IMR-90 (cell line): ENCODE measurements at regions not wholly inside any gene's neighbourhood (a gene's known extent, or its start where the extent isn't known, plus 50 kb on each side); places are given as distances from the start of the nearest gene placed in this dataset.

Source experiments
- ATAC-seq: fragments of 200-7000 bp; cut with Tn5 transposase; 2 replicates; pipeline ENCODE4 v1.9.1; 2020; ENCODE audit warnings: low read depth, mild to moderate bottlenecking, moderate library complexity
- BruUV-seq: library from RNA; stranded (reverse); fragments of 400-500 nt; replicated peaks from 2 replicates; lab custom pipeline; 2021; lab: Mats Ljungman, UMichigan
- CTCF ChIA-PET: fragments of 300-600 bp; formaldehyde crosslinking; extraction: SDS; loops from one replicate; lab custom pipeline; 2021; ENCODE audit warnings: antibody characterized with exemption; lab: Yijun Ruan, JAX
- POLR2A ChIA-PET: fragments of 300-600 bp; sonication (Branson Sonifier 250); formaldehyde crosslinking; loops from one replicate; lab custom pipeline; 2022; ENCODE audit warnings: antibody characterized with exemption; ENCODE audit not compliant: unreplicated experiment; lab: Charles Lee
- DNase-seq: peaks from one replicate; pipeline ENCODE4 v3.0.0; 2013
- H2AFZ ChIP-seq: replicated peaks from 2 replicates; pipeline ENCODE3; 2013; ENCODE audit warnings: low read length, mild to moderate bottlenecking; ENCODE audit not compliant: poor library complexity
- H2AK5ac ChIP-seq: 2 replicates; pipeline ENCODE4 v1.6.1; 2013; ENCODE audit warnings: low read depth, low read length, inconsistent platforms
- H2AK9ac ChIP-seq: replicated peaks from 2 replicates; pipeline ENCODE3; 2013; ENCODE audit warnings: mild to moderate bottlenecking, low read depth, low read length, moderate library complexity; ENCODE audit not compliant: poor library complexity
- H2BK120ac ChIP-seq: 2 replicates; pipeline ENCODE4 v1.6.1; 2013; ENCODE audit warnings: low read depth, low read length, inconsistent platforms
- H2BK15ac ChIP-seq: 3 replicates; pipeline ENCODE4 v1.6.1; 2013; ENCODE audit warnings: low read depth, low read length, inconsistent platforms
- H2BK20ac ChIP-seq: 2 replicates; pipeline ENCODE4 v1.6.1; 2013; ENCODE audit warnings: low read depth, mild to moderate bottlenecking, inconsistent platforms, low read length, moderate library complexity
- H2BK5ac ChIP-seq: 2 replicates; pipeline ENCODE4 v1.6.1; 2013; ENCODE audit warnings: mild to moderate bottlenecking, low read depth, low read length, inconsistent platforms; ENCODE audit not compliant: poor library complexity, severe bottlenecking
- H3K14ac ChIP-seq: replicated peaks from 2 replicates; pipeline ENCODE4 v1.6.1; 2013; ENCODE audit warnings: low read depth, low read length, inconsistent platforms
- H3K18ac ChIP-seq: 2 replicates; pipeline ENCODE4 v1.6.1; 2013; ENCODE audit warnings: low read depth, low read length, control low read depth
- H3K23ac ChIP-seq: 2 replicates; pipeline ENCODE4 v1.6.1; 2013; ENCODE audit warnings: low read depth, low read length, inconsistent platforms
- H3K27ac ChIP-seq: 2 replicates; pipeline ENCODE4 v1.5.1; 2013; ENCODE audit warnings: mild to moderate bottlenecking, control low read depth, low read length; ENCODE audit not compliant: insufficient read depth
- H3K27me3 ChIP-seq: 2 replicates; pipeline ENCODE4 v1.6.1; 2013; ENCODE audit warnings: low read length; ENCODE audit not compliant: control insufficient read depth, insufficient read depth
- H3K36me3 ChIP-seq: 2 replicates; pipeline ENCODE4 v1.6.1; 2013; ENCODE audit warnings: low read length, mixed read lengths; ENCODE audit not compliant: control insufficient read depth, insufficient read depth
- H3K4ac ChIP-seq: 2 replicates; pipeline ENCODE4 v1.6.1; 2013; ENCODE audit warnings: low read depth, low read length, inconsistent platforms
- H3K4me1 ChIP-seq: 2 replicates; pipeline ENCODE4 v1.6.1; 2013; ENCODE audit warnings: low read length, mixed read lengths; ENCODE audit not compliant: control insufficient read depth, insufficient read depth
- H3K4me2 ChIP-seq: 2 replicates; pipeline ENCODE4 v1.6.1; 2013; ENCODE audit warnings: low read depth, mild to moderate bottlenecking, control low read depth, low read length, moderate library complexity
- H3K4me3 ChIP-seq: 2 replicates; pipeline ENCODE4 v1.5.1; 2013; ENCODE audit warnings: low read depth, mild to moderate bottlenecking, control low read depth, low read length, moderate library complexity; ENCODE audit not compliant: insufficient read depth
- H3K56ac ChIP-seq: 2 replicates; pipeline ENCODE4 v1.6.1; 2013; ENCODE audit warnings: low read length, inconsistent platforms; ENCODE audit not compliant: insufficient read depth; ENCODE audit errors: extremely low read depth
- H3K79me1 ChIP-seq, 2 experiments: 2 replicates each; pipeline ENCODE4 v1.6.1; 2013; ENCODE audit warnings: low read length in 2 of 2, inconsistent platforms in 1 of 2, low read depth in 1 of 2
- H3K9ac ChIP-seq: 2 replicates; pipeline ENCODE4 v1.6.1; 2013; ENCODE audit warnings: low read depth, low read length, control low read depth
- H3K9me1 ChIP-seq: 2 replicates; pipeline ENCODE4 v1.6.1; 2013; ENCODE audit warnings: low read length, inconsistent platforms; ENCODE audit not compliant: insufficient read depth
- H3K9me3 ChIP-seq: 2 replicates; pipeline ENCODE4 v1.6.1; 2013; ENCODE audit warnings: low read length; ENCODE audit not compliant: control insufficient read depth, insufficient read depth
- H4K20me1 ChIP-seq: 2 replicates; pipeline ENCODE4 v1.6.1; 2013; ENCODE audit warnings: low read length, inconsistent platforms; ENCODE audit not compliant: insufficient read depth
- H4K5ac ChIP-seq: 2 replicates; pipeline ENCODE4 v1.6.1; 2013; ENCODE audit warnings: mild to moderate bottlenecking, low read depth, low read length, control low read depth
- H4K8ac ChIP-seq, 2 experiments: 2 replicates each; pipeline ENCODE4 v1.6.1; 2013; ENCODE audit warnings: low read depth in 2 of 2, low read length in 2 of 2, control low read depth in 1 of 2, inconsistent platforms in 1 of 2
- H4K91ac ChIP-seq: 2 replicates; pipeline ENCODE4 v1.6.1; 2013; ENCODE audit warnings: low read depth, low read length, inconsistent platforms; ENCODE audit not compliant: insufficient read depth
- BHLHE40 ChIP-seq: fragments of 150-350 bp; IDR thresholded peaks from 2 replicates; pipeline ENCODE4 v1.6.1; 2016; ENCODE audit warnings: mild to moderate bottlenecking, low read depth, low read length
- CEBPB ChIP-seq: IDR thresholded peaks from 2 replicates; pipeline ENCODE4 v1.6.1; 2012; ENCODE audit warnings: low read depth, low read length, improper control_type of control experiment
- CHD1 ChIP-seq: IDR thresholded peaks from 2 replicates; pipeline ENCODE4 v1.6.1; 2012; ENCODE audit warnings: low read depth, low read length, improper control_type of control experiment
- ELK1 ChIP-seq: fragments of 150-350 bp; IDR thresholded peaks from 2 replicates; pipeline ENCODE4 v1.6.1; 2016; ENCODE audit warnings: low read depth, mild to moderate bottlenecking, low read length, moderate library complexity, borderline replicate concordance
- FOS ChIP-seq: fragments of 150-350 bp; IDR thresholded peaks from 2 replicates; pipeline ENCODE4 v1.6.1; 2016; ENCODE audit warnings: low read depth, low read length
- MAFK ChIP-seq: IDR thresholded peaks from 2 replicates; pipeline ENCODE4 v1.6.1; 2012; ENCODE audit warnings: low read depth, low read length, improper control_type of control experiment
- MAZ ChIP-seq: IDR thresholded peaks from 2 replicates; pipeline ENCODE4 v1.6.1; 2012; ENCODE audit warnings: low read depth, mild to moderate bottlenecking, low read length, improper control_type of control experiment, moderate library complexity, borderline replicate concordance
- MXI1 ChIP-seq: IDR thresholded peaks from 2 replicates; pipeline ENCODE4 v1.6.1; 2012; ENCODE audit warnings: low read depth, mild to moderate bottlenecking, low read length, moderate library complexity, borderline replicate concordance
- NFE2L2 ChIP-seq: fragments of 150-350 bp; IDR thresholded peaks from 2 replicates; pipeline ENCODE4 v1.6.1; 2016; ENCODE audit warnings: low read depth, mild to moderate bottlenecking, low read length
- POLR2A ChIP-seq: IDR thresholded peaks from 2 replicates; pipeline ENCODE4 v1.6.1; 2012; ENCODE audit warnings: mild to moderate bottlenecking, low read depth, low read length
- RAD21 ChIP-seq: IDR thresholded peaks from 2 replicates; pipeline ENCODE4 v1.6.1; 2012; ENCODE audit warnings: low read length, improper control_type of control experiment
- RCOR1 ChIP-seq: IDR thresholded peaks from 2 replicates; pipeline ENCODE4 v1.6.1; 2012; ENCODE audit warnings: mild to moderate bottlenecking, low read length, improper control_type of control experiment; ENCODE audit not compliant: insufficient replicate concordance
- RFX5 ChIP-seq: IDR thresholded peaks from 2 replicates; pipeline ENCODE4 v1.8.0; 2012; ENCODE audit warnings: low read depth, mild to moderate bottlenecking, low read length, moderate library complexity
- SMC3 ChIP-seq: fragments of 150-350 bp; IDR thresholded peaks from 2 replicates; pipeline ENCODE4 v1.6.1; 2016; ENCODE audit warnings: low read depth, mild to moderate bottlenecking, antibody characterized with exemption, low read length, moderate library complexity
- USF2 ChIP-seq: fragments of 150-350 bp; IDR thresholded peaks from 2 replicates; pipeline ENCODE4 v1.6.1; 2017; ENCODE audit warnings: mild to moderate bottlenecking, antibody characterized with exemption, low read length, low read depth
- WGBS, 2 experiments: methylation state at CpG; one replicate each; pipeline versions ENCODE4 v1.1.5 to v1.1.7; 2013; ENCODE audit warnings: missing lambda C conversion rate in 2 of 2; ENCODE audit not compliant: insufficient read length in 1 of 2; ENCODE audit errors: extremely low coverage in 2 of 2; 5-methylcytosine and 5-hydroxymethylcytosine counted together
- dilution Hi-C: fragments of 300-500 bp; cut with HindIII; formaldehyde crosslinking; loops from one replicate; pipeline ENCODE4 v1.14.3; 2018; ENCODE audit warnings: low sequenced_read_pairs; ENCODE audit not compliant: unreplicated experiment
- in situ Hi-C: fragments of 300-500 bp; cut with MboI; formaldehyde crosslinking; loops from 3 replicates; pipeline ENCODE4 v1.14.3; 2019; ENCODE audit warnings: low sequenced_read_pairs, inconsistent platforms, mixed read lengths
- intact Hi-C: fragments of 100-400 bp; cut with micrococcal nuclease; formaldehyde crosslinking; loops from 2 replicates; pipeline ENCODE4 v1.10.0; 2022
- TF ChIP-seq, protein P1 (sequence below): conservative IDR thresholded peaks from 2 replicates; pipeline ENCODE4 v1.5.1; 2012; ENCODE audit warnings: mild to moderate bottlenecking, low read depth, low read length, improper control_type of control experiment

GRCh38 chr5:93070938-93071337 lies 510.1 kb downstream of the NR2F1-AS1 start:
- Histone ChIP-seq H3K36me3 (no peaks in the 10 kb centered on the region), H3K4me2 (peak overlapping the region; percentile 39; the same call in 1 of the 2 replicates), H3K56ac (no peak overlapping the region), H3K9me1 (no peaks in the 10 kb centered on the region), H2AFZ (peak overlapping the region; percentile 59), H3K4ac (peak overlapping the region; percentile 33; the same call in 1 of the 2 replicates), H3K23ac (no peak overlapping the region), H3K4me1 (peaks cover 3% of the 10 kb centered on the region; the same call in 1 of the 2 replicates), H2BK120ac (peak overlapping the region; percentile 61), H4K20me1 (no peaks in the 10 kb centered on the region), H2BK20ac (peak overlapping the region; percentile 64), H3K9me3 (no peaks in the 10 kb centered on the region), H2BK5ac (no peak overlapping the region), H3K18ac (peak overlapping the region; percentile 51; the same call in 1 of the 2 replicates), H4K91ac (0 out of 2 replicates have a peak overlapping the region, but pooled peaks have one; percentile 8), H4K5ac (peak overlapping the region; percentile 71; the same call in 1 of the 2 replicates), H2AK9ac (no peak overlapping the region), H2AK5ac (no peak overlapping the region), H3K4me3 (no peak overlapping the region), H3K27me3 (no peaks in the 10 kb centered on the region), H3K14ac (peak overlapping the region; percentile 5; the same call in 1 of the 2 replicates), H2BK15ac (peak overlapping the region; percentile 10; the same call in 1 of the 3 replicates), H4K8ac (peak overlapping the region; percentile 11 to 70; a peak in 3 of 4 replicates), H3K9ac (no peak overlapping the region), H3K79me1 (no peaks in the 10 kb centered on the region), H3K27ac (no peak overlapping the region)
- in situ Hi-C loops (no loop called here), intact Hi-C loops (loop anchor here (10.0 kb wide), 3 partner anchors 236 to 756 kb away; no protein-coding TSS in a partner anchor), dilution Hi-C loops (no loop called here)
- BruUV-seq: no TSS peak
- ATAC-seq (peak; percentile 64; the same call in 1 of the 2 replicates), DNase-seq (no peak)
- POLR2A ChIA-PET: no interaction called here
- CTCF ChIA-PET: no interaction called here
- TF ChIP-seq, protein P1, sequence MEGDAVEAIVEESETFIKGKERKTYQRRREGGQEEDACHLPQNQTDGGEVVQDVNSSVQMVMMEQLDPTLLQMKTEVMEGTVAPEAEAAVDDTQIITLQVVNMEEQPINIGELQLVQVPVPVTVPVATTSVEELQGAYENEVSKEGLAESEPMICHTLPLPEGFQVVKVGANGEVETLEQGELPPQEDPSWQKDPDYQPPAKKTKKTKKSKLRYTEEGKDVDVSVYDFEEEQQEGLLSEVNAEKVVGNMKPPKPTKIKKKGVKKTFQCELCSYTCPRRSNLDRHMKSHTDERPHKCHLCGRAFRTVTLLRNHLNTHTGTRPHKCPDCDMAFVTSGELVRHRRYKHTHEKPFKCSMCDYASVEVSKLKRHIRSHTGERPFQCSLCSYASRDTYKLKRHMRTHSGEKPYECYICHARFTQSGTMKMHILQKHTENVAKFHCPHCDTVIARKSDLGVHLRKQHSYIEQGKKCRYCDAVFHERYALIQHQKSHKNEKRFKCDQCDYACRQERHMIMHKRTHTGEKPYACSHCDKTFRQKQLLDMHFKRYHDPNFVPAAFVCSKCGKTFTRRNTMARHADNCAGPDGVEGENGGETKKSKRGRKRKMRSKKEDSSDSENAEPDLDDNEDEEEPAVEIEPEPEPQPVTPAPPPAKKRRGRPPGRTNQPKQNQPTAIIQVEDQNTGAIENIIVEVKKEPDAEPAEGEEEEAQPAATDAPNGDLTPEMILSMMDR: no peak
- TF ChIP-seq NFE2L2: no peak
- no peak for TF ChIP-seq FOS
- no peak for TF ChIP-seq CEBPB
- TF ChIP-seq RCOR1: no peak
- TF ChIP-seq POLR2A: no peak
- TF ChIP-seq MAZ: no peak
- no peak for TF ChIP-seq USF2
- TF ChIP-seq RFX5: no peak
- TF ChIP-seq MAFK: no peak
- no peak for TF ChIP-seq CHD1
- no peak for TF ChIP-seq RAD21
- no peak for TF ChIP-seq ELK1
- TF ChIP-seq MXI1: no peak
- TF ChIP-seq BHLHE40: no peak
- TF ChIP-seq SMC3: no peak
- no CpG with 5 or more reads among the region's 6 CpGs for WGBS, 2 experiments
